HG02571 (cell line): ENCODE measurements at regions not wholly inside any gene's neighbourhood (a gene's known extent, or its start where the extent isn't known, plus 50 kb on each side); places are given as distances from the start of the nearest gene placed in this dataset.
"Not testable (repeated sequence)": the region's sequence is repeated elsewhere in the genome, so short reads cannot be mapped to it uniquely, and the experiment has no call there.

ENCODE experiments used
- ATAC-seq: cut with Tn5 transposase; IDR thresholded peaks from one replicate; pipeline ENCODE4 v1.9.1; 2021; ENCODE audit warnings: mild to moderate bottlenecking, moderate library complexity; ENCODE audit not compliant: unreplicated experiment

DNA sequence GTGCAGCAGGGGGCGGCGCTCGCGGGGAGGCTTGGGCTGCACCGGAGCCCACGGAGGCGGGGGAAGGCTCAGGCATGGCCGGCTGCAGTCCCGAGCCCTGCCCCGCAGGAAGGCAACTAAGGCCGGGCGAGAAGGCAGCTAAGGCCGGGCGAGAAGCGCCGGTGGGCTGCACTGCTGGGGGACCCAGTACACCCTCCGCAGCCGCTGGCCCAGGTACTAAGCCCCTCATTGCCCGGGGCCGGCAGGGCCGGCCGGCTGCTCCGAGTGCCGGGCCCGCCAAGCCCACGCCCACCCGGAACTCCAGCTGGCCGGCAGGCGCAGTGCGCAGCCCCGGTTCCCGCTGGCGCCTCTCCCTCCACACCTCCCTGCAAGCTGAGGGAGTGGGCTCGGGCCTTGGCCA lies 150.0 kb downstream of the SMIM20 start:
- ATAC-seq = not testable (repeated sequence)

DNA sequence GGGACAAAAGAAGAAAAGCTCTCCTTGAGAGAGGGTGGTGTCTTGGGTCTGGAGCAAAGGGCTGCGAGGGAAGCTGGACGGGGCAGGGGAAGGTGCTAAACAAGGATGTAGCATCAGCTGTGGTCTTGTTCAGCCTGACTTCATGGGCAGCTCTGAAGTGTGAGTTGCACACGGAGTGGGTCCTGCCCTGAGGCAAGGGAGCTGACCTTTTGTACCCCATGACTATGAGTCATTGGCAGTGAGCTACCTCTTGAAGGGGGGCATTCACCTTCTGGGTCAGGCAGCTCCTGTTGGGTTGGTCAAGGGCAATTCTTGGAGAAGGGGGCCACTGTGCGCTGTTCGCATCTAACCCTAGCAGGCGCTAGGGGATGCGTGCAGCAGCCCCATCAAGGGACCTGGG lies 151.8 kb downstream of the SMIM20 start:
- no peak for ATAC-seq

- ATAC-seq = no peak
Measured at GRCh38 chr4:26067035-26067434, 153.0 kb downstream of the SMIM20 start.

DNA sequence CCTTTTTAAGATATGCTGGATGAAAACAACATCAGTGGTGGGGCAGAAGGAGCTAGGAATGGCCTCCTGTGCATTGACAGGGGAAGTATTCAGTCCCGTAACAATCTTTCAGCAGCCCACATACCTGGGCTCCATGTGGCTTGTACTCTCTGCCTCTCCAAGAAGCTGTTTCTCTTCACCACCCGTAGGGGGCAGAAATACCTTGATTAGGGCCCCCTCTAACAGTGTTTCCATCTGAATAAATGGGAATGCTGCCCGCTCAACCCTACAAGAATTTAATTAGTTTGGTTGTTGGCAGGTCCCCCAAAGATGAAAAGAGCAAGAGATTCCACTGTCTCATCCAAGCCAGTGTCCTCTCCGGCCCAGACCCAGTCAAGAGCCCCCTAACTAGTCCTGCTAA lies 155.2 kb downstream of the SMIM20 start:
- no peak for ATAC-seq

DNA sequence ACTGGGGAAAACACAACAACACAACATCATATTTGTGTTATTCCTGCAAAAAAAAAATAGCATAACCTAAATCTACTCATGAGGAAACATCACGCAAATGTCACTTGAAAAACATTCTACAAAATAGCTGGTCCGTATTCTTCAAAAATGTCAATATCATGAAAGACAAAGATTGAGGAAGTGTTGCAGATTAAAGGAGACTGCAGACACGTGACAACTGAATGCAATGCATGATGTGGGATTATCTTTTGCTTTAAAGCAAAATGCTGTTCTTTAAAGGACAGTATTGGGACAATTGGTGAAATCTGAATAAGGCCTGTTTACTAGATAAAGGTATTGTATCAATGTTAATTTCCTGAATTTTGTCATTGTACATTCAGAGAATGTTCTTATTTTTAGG lies 157.7 kb downstream of the SMIM20 start:
- no peak for ATAC-seq

GRCh38 chr4:26073886-26074560 lies 160.0 kb downstream of the SMIM20 start:
- no peak for ATAC-seq

DNA sequence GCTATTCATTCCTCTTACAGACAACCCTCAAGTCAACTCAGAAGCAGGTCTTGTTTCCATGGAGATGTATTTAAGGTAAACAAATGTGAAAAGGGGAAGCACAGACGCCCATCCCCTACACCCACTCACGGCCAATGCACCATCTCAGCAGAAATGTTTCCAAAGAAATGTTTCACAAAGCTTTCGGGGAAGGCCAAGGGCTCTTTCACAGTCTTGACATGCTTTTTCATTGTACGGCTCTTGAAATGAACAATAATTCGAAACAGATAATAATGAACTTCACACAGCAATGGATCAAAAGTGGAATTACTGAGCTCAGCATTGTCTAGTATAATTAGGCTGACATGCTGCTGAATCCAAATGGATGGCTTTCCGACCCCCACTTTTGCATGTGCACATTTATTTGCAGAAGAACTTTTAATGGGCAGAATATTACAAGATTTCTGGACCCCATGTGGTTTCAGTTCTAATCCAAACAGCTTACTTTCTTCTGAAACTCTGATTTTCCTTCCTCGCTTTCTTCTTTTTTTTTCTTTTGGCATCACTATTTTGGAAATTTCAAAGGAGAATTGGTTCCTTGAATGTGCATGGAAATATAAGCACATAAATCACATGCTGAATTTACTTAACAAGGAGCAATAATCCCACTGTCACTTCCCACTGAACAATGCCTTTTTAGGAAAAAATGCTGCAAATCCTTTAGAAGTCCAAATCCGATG lies 160.9 kb downstream of the SMIM20 start:
- ATAC-seq = peak; percentile 67

DNA sequence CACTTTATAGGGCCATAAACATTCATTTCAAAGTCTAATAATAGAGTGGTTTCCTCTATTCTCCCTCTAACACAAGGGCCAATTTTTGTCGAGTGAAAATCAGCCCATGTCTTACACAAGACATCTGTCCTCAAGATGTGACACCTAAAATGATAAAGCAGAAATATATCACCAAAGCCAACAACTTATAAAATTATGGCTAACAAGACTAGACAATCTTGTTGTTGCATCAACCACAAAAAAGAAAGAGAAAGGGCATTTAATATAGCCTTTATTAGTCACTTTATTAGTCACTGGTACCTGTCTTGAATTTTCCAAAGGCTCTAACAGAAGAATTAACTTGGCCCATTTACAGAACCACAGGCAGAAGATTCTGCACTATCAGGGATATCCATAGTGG lies 161.6 kb downstream of the SMIM20 start:
- no peak for ATAC-seq

DNA sequence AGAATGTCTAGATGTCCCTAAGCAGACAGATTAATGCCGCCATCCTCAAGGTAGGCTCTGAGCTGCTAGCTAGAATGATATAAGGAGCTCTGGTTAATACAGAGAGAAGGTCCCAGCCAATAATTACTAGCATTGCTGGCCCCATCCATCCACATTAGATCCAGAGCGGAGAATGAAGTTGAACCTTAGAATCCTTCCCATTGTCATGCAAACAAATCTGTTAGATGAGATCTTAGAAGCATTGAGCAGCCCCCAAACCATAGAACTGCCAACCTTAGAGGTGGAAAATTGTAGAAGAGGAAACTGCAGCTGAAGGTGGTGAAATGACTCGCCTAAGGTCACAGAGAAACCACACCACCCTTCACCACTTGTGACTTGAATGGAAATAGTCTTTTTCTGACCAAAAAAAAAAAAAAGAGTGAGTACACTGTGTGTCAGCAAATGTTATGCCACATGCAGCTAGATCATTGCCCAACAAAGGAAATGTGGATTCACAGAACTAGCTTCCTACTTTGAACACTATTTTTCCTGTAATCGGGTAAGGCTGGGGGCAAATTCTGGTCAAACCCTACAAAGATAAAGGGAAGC lies 162.1 kb downstream of the SMIM20 start:
- peak; percentile 72 for ATAC-seq

DNA sequence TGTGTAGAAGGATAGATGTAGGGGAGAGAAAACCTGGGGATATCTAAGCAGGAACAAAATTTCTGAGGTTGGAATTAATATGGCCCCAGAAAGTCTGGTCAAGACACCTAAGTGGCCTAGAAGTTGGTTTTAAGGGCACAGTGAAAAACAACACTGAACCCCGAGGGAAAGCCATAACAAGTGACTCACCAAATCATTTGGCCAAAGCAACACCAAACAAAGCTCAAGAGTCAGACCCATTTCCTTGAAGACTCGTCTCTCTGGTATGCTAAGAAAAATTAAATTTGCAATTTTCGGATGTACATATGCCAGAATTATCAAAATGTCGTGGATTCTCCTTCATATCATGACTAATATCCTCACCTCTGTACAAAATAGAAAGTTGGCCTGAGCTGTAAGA lies 162.9 kb downstream of the SMIM20 start:
- no peak for ATAC-seq

GRCh38 chr4:26077756-26078155 lies 163.7 kb downstream of the SMIM20 start:
- no peak for ATAC-seq

GRCh38 chr4:26080870-26081628 lies 167.0 kb downstream of the SMIM20 start:
- no peak for ATAC-seq

DNA sequence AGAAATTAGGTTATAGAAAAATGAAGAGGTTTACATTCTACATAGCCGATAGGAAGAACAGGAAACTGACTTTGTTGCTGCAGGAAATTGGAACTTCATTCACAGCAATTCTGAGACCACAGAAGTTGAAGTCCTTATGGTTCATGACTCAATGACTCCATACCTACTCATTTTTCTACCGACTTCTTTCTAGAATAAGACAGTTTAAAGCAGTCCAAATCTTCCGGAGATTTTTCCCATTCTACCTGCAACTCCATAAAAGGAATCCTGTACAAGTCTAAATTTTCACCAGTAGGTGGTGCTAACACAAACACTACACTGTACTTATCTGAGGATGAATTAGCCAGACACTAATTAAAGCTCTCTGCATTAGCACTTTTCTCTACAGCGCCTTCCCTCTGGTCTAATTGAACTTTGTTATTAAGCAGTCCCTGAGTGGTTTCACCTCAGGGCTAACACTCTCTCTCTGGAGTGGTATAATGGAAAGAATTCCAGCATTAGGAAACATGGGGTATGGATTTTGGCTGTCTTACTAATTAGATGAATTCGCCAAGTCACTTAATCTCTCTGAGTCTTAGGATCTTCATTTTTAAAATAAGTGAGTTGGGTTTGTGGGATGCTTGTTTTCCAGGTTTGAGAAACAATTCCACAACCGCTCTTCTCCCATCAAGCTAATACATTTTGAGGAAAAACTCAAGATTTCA lies 167.9 kb downstream of the SMIM20 start:
- ATAC-seq = no peak

DNA sequence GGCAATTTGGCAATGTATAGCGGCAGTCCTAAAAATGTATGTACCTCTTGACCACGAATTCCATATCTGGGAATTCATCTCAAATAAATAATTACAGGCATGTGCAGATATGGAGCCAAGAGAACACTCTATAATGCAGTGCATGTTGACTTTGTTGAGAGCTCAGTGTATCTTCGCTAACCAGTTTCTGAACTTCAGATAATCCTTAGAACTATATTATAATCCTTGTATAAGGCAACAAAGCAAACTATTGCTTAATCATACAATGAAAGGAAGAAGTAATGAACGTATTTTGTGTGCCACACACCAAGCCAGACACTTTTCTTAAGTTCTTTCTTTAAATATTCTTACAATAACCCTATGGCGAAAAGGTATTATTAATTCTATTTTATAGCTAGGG lies 168.5 kb downstream of the SMIM20 start:
- no peak for ATAC-seq

- ATAC-seq = peak; percentile 40
Measured at GRCh38 chr4:26083987-26084386, 170.0 kb downstream of the SMIM20 start.

DNA sequence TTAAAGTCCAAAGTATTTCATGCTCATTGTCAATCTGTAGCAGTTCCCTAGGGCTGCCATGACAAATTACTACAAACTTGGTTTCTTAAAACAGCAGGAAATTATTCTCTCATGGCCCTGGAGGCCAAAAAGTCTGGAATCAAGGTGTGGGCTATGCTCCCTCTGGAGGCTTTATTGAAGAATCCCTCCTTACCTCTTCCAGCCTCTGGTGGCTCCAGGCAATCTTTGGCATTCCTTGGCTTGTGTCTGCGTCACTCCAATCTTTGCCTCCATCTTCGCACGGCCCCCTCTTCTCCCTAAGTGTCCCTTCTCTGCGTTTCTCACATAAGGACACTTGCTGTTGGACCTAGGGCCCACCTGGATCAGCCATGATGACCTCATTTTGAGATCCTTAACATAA lies 170.4 kb downstream of the SMIM20 start:
- ATAC-seq = no peak

DNA sequence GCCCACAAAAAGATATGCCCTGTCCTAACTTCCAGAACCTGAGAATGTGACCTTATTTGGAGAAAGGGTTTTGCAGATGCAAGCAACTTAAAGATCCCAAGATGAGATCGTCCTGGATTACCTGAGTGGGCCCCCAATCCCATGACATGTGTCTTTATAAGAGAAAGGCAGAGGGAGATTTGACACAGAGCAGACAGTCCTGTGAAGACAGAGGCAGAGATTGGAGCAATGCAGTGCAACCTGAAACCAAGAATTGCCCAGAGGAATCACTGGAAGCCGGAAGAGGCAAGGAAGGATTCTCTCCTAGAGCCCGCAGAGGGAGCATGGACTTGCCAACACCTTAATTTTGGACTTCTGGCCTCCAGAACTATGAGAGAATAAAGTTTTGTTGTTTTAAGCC lies 171.5 kb downstream of the SMIM20 start:
- ATAC-seq = no peak

- no peak for ATAC-seq
Measured at GRCh38 chr4:26086621-26087441, 172.8 kb downstream of the SMIM20 start.

- peak; percentile 67 for ATAC-seq
Measured at GRCh38 chr4:26088433-26088928, 174.5 kb downstream of the SMIM20 start.

DNA sequence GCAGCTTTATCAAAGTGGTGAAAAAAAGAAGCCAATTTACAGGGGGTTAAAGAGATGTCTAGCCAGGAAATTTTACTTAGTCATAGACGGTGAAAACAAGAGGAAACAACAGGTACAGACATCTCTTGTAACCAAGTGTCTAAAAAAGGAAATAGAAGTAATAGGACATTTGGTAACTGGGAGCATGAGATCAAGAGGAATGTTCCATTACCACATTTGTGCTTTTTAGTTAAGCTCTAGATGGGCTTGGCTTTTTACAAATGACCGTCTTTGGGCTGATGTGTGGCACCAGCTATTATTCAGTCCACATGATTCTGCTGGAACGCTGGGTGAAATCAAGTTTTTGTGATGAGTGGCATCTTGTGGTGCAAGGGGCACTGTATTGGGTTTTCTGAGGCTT lies 179.5 kb downstream of the SMIM20 start:
- no peak for ATAC-seq
